ENCODE measurements at regions not wholly inside any gene's neighbourhood (a gene's known extent, or its start where the extent isn't known, plus 50 kb on each side); places are given as distances from the start of the nearest gene placed in this dataset.

- Mint-ChIP-seq H3K27me3 (no peaks in the 10 kb centered on the region), H3K4me3 (no peak overlapping the region), H3K9me3 (peaks cover 5% of the 10 kb centered on the region), H3K4me1 (no peaks in the 10 kb centered on the region), H3K36me3 (ENCODE audit: low read depth) (no peaks in the 10 kb centered on the region), H3K27ac (no peak overlapping the region)
- ChIA-PET POLR2A (no interaction called here), CTCF (no interaction called here)
- DNase-seq = no peak
These were observed 125.7 kb downstream of the PTPRS start for GRCh38 chr19:5214902-5215301.

GRCh38 chr19:5214371-5214770 lies 126.2 kb downstream of the PTPRS start:
- Mint-ChIP-seq H3K27ac (no peak overlapping the region), H3K36me3 (ENCODE audit: low read depth) (no peaks in the 10 kb centered on the region), H3K4me1 (no peaks in the 10 kb centered on the region), H3K9me3 (peaks cover 5% of the 10 kb centered on the region), H3K27me3 (no peaks in the 10 kb centered on the region), H3K4me3 (no peak overlapping the region)
- DNase-seq = no peak
- ChIA-PET POLR2A (no interaction called here), CTCF (no interaction called here)

- DNase-seq = no peak
- Mint-ChIP-seq H3K9me3 (peaks cover 5% of the 10 kb centered on the region), H3K27ac (no peak overlapping the region), H3K4me1 (no peaks in the 10 kb centered on the region), H3K4me3 (no peak overlapping the region), H3K27me3 (no peaks in the 10 kb centered on the region), H3K36me3 (ENCODE audit: low read depth) (no peaks in the 10 kb centered on the region)
- ChIA-PET POLR2A (no interaction called here), CTCF (no interaction called here)
These were observed 126.9 kb downstream of the PTPRS start for GRCh38 chr19:5213667-5214066.

GRCh38 chr19:5212101-5212500 lies 128.5 kb downstream of the PTPRS start:
- no peak for DNase-seq
- H3K27ac Mint-ChIP-seq = no peak overlapping the region
- peaks cover 5% of the 10 kb centered on the region for H3K9me3 Mint-ChIP-seq
- no peaks in the 10 kb centered on the region for H3K4me1 Mint-ChIP-seq
- H3K4me3 Mint-ChIP-seq = no peak overlapping the region
- POLR2A ChIA-PET = no interaction called here
- H3K36me3 Mint-ChIP-seq (ENCODE audit: low read depth) = no peaks in the 10 kb centered on the region
- CTCF ChIA-PET = no interaction called here
- H3K27me3 Mint-ChIP-seq = no peaks in the 10 kb centered on the region

- Mint-ChIP-seq H3K27ac (no peak overlapping the region), H3K27me3 (no peaks in the 10 kb centered on the region), H3K4me1 (no peaks in the 10 kb centered on the region), H3K9me3 (peaks cover 5% of the 10 kb centered on the region), H3K36me3 (ENCODE audit: low read depth) (no peaks in the 10 kb centered on the region), H3K4me3 (no peak overlapping the region)
- no peak for DNase-seq
- ChIA-PET POLR2A (no interaction called here), CTCF (no interaction called here)
These were observed 129.3 kb downstream of the PTPRS start for GRCh38 chr19:5211217-5211822.

GRCh38 chr19:5210556-5210955 lies 130.1 kb downstream of the PTPRS start:
- ChIA-PET POLR2A (no interaction called here), CTCF (no interaction called here)
- peaks cover 5% of the 10 kb centered on the region for H3K9me3 Mint-ChIP-seq
- H3K4me3 Mint-ChIP-seq = no peak overlapping the region
- no peak for DNase-seq
- no peaks in the 10 kb centered on the region for H3K27me3 Mint-ChIP-seq
- no peak overlapping the region for H3K27ac Mint-ChIP-seq
- H3K4me1 Mint-ChIP-seq = peaks cover 2% of the 10 kb centered on the region
- H3K36me3 Mint-ChIP-seq (ENCODE audit: low read depth) = no peaks in the 10 kb centered on the region

- no peak overlapping the region for H3K27ac Mint-ChIP-seq
- CTCF ChIA-PET = no interaction called here
- H3K27me3 Mint-ChIP-seq = no peaks in the 10 kb centered on the region
- peaks cover 9% of the 10 kb centered on the region for H3K9me3 Mint-ChIP-seq
- DNase-seq = no peak
- H3K4me1 Mint-ChIP-seq = peaks cover 7% of the 10 kb centered on the region
- H3K4me3 Mint-ChIP-seq = no peak overlapping the region
- H3K36me3 Mint-ChIP-seq (ENCODE audit: low read depth) = no peaks in the 10 kb centered on the region
- POLR2A ChIA-PET = no interaction called here
These were observed 132.8 kb downstream of the PTPRS start for GRCh38 chr19:5207806-5208205.

- H3K4me3 Mint-ChIP-seq = no peak overlapping the region
- H3K36me3 Mint-ChIP-seq (ENCODE audit: low read depth) = no peaks in the 10 kb centered on the region
- H3K4me1 Mint-ChIP-seq = peaks cover 7% of the 10 kb centered on the region
- POLR2A ChIA-PET = no interaction called here
- CTCF ChIA-PET = interaction anchor here (0.6 kb wide), 1 partner anchor 77 kb away, joined by 5 read pairs; no protein-coding TSS in a partner anchor
- peaks cover 14% of the 10 kb centered on the region for H3K9me3 Mint-ChIP-seq
- H3K27ac Mint-ChIP-seq = no peak overlapping the region
- no peaks in the 10 kb centered on the region for H3K27me3 Mint-ChIP-seq
- no peak for DNase-seq
These were observed 133.9 kb downstream of the PTPRS start for GRCh38 chr19:5206751-5207075.

GRCh38 chr19:5205937-5206750 lies 134.5 kb downstream of the PTPRS start:
- DNase-seq = no peak
- Mint-ChIP-seq H3K27me3 (no peaks in the 10 kb centered on the region), H3K27ac (no peak overlapping the region), H3K36me3 (ENCODE audit: low read depth) (no peaks in the 10 kb centered on the region), H3K4me3 (peak overlapping the region; percentile 39), H3K9me3 (peaks cover 14% of the 10 kb centered on the region), H3K4me1 (peaks cover 7% of the 10 kb centered on the region)
- ChIA-PET CTCF (interaction anchor here (0.6 kb wide), 1 partner anchor 77 kb away, joined by 5 read pairs; no protein-coding TSS in a partner anchor), POLR2A (interaction anchor here (0.7 kb wide), 1 partner anchor 43 kb away, joined by 5 read pairs; no protein-coding TSS in a partner anchor)

GRCh38 chr19:5205381-5205780 lies 135.2 kb downstream of the PTPRS start:
- peak overlapping the region; percentile 39 for H3K4me3 Mint-ChIP-seq

GRCh38 chr19:5204212-5204611 lies 136.4 kb downstream of the PTPRS start:
- H3K27ac Mint-ChIP-seq = no peak overlapping the region
- no peak for DNase-seq
- H3K4me1 Mint-ChIP-seq = peaks cover 7% of the 10 kb centered on the region
- peaks cover 16% of the 10 kb centered on the region for H3K9me3 Mint-ChIP-seq
- CTCF ChIA-PET = no interaction called here
- H3K27me3 Mint-ChIP-seq = no peaks in the 10 kb centered on the region
- H3K4me3 Mint-ChIP-seq = no peak overlapping the region
- H3K36me3 Mint-ChIP-seq (ENCODE audit: low read depth) = no peaks in the 10 kb centered on the region
- POLR2A ChIA-PET = no interaction called here

More at GRCh38 chr19:5205381-5205780, 135.2 kb downstream of the PTPRS start:
- POLR2A ChIA-PET = interaction anchor here (0.7 kb wide), 1 partner anchor 42 kb away, joined by 5 read pairs; no protein-coding TSS in a partner anchor
- Mint-ChIP-seq H3K9me3 (peaks cover 16% of the 10 kb centered on the region), H3K36me3 (ENCODE audit: low read depth) (no peaks in the 10 kb centered on the region), H3K27me3 (no peaks in the 10 kb centered on the region), H3K4me1 (peaks cover 7% of the 10 kb centered on the region), H3K27ac (peak overlapping the region; percentile 26)
- CTCF ChIA-PET = no interaction called here
- DNase-seq = peak; percentile 20

Data from activated CD4-positive, alpha-beta T cell treated with anti-CD3 and anti-CD28 coated beads, Interleukin-2, amount 10 ng/mL, durations not matched to agents 7 days and 5 days (primary cell).